GM19468 (cell line): ENCODE measurements at regions not wholly inside any gene's neighbourhood (a gene's known extent, or its start where the extent isn't known, plus 50 kb on each side); places are given as distances from the start of the nearest gene placed in this dataset.

Experiments used
- ATAC-seq: cut with Tn5 transposase; IDR thresholded peaks from one replicate; pipeline ENCODE4 v1.9.1; 2021; ENCODE audit warnings: mild to moderate bottlenecking, moderate library complexity, moderate number of reproducible peaks; ENCODE audit not compliant: unreplicated experiment; ENCODE audit errors: extremely low read depth

GRCh38 chr7:46750321-46750865 lies 829.3 kb upstream of the IGFBP3 start:
- no peak for ATAC-seq

- ATAC-seq = no peak
Observed at GRCh38 chr7:46747869-46748576, 827.0 kb upstream of the IGFBP3 start.

- ATAC-seq = no peak
Observed at GRCh38 chr7:46746695-46747687, 825.9 kb upstream of the IGFBP3 start.

GRCh38 chr7:46745707-46746090 lies 824.6 kb upstream of the IGFBP3 start:
- ATAC-seq = no peak

- ATAC-seq = no peak
Observed at GRCh38 chr7:46744957-46745706, 824.1 kb upstream of the IGFBP3 start.

- no peak for ATAC-seq
Observed at GRCh38 chr7:46742601-46743000, 821.5 kb upstream of the IGFBP3 start.

- no peak for ATAC-seq
Observed at GRCh38 chr7:46741938-46742540, 821.0 kb upstream of the IGFBP3 start.

- no peak for ATAC-seq
Observed at GRCh38 chr7:46741181-46741580, 820.1 kb upstream of the IGFBP3 start.

GRCh38 chr7:46739518-46740234 lies 818.6 kb upstream of the IGFBP3 start:
- ATAC-seq = no peak

GRCh38 chr7:46738796-46739195 lies 817.7 kb upstream of the IGFBP3 start:
- ATAC-seq = no peak

GRCh38 chr7:46738165-46738564 lies 817.1 kb upstream of the IGFBP3 start:
- ATAC-seq = no peak

- ATAC-seq = no peak
Observed at GRCh38 chr7:46725838-46726237, 804.8 kb upstream of the IGFBP3 start.

GRCh38 chr7:46725136-46725535 lies 804.1 kb upstream of the IGFBP3 start:
- ATAC-seq = no peak

- no peak for ATAC-seq
Observed at GRCh38 chr7:46723742-46724141, 802.7 kb upstream of the IGFBP3 start.

- no peak for ATAC-seq
Observed at GRCh38 chr7:46723003-46723402, 801.9 kb upstream of the IGFBP3 start.

- ATAC-seq = no peak
Observed at GRCh38 chr7:46720761-46721160, 799.7 kb upstream of the IGFBP3 start.

- ATAC-seq = no peak
Observed at GRCh38 chr7:46719616-46720015, 798.5 kb upstream of the IGFBP3 start.

GRCh38 chr7:46716926-46717325 lies 795.9 kb upstream of the IGFBP3 start:
- ATAC-seq = no peak

GRCh38 chr7:46715579-46715978 lies 794.5 kb upstream of the IGFBP3 start:
- ATAC-seq = no peak
